ENCODE measurements at regions not wholly inside any gene's neighbourhood (a gene's known extent, or its start where the extent isn't known, plus 50 kb on each side); places are given as distances from the start of the nearest gene placed in this dataset.
A peak's percentile ranks its signal among the peaks of the same experiment; 100 is the strongest.

DNA sequence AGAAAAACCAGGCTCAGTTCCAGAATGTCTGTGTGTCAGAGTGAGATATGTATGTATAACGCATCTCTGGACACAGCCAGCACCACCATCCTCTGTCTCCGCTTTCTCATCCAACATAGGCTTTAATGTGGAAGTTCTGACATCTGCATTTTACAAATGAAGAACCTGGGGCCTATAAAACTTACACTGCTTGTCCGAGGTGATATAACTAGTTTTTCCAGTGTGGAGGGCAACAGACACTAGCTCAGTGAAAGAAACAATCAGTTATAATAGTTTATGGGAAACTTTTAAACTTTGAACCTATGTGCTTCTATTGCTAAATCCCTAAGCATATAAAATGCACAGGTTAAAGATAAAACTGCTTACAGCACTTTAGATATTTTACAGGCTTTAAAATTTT lies 208.7 kb downstream of the CRPPA start:
- no peak for DNase-seq

DNA sequence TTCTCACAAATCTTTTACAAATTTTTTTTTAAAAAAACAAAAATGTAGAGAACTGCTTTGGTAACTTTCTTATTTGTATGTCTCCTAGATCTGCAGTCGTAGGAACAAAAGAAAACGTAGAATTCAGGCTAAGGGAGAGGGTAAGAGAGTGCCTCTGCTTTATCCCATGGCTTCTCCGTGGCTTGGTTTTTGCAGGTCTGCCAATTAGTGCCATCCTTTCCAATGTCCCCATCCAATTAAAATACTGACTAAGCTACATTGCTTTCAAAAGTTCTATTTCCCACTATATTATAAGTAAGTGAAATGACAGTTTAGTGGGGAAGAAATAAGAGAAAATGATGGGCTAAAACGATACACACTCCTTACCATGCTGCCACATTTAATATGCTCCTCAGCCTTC lies 209.3 kb downstream of the CRPPA start:
- no peak for DNase-seq

DNA sequence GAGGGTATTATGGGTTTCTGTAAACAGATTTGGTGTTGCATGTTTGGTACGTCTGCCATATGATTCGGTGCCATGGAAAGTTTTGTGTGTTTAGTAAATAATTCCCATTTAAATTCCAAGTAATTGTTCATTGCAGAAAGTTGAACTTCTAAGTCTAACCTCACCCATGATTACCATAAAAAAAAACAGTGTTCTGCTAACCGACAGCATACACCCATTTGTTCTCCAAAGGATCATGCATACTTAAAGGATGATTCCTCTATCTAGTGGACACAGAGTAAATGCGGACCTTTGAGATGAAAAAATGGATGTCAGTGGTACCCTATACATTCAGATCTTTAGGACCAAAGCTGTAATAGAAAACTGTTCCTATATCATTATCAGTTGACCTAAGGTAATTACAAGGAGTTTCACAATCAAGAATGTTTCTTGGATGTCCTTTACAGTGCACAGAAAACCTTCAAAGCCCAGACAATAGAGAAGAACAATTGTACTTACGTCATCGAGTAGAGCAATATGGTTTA lies 209.9 kb downstream of the CRPPA start:
- DNase-seq = no peak

DNA sequence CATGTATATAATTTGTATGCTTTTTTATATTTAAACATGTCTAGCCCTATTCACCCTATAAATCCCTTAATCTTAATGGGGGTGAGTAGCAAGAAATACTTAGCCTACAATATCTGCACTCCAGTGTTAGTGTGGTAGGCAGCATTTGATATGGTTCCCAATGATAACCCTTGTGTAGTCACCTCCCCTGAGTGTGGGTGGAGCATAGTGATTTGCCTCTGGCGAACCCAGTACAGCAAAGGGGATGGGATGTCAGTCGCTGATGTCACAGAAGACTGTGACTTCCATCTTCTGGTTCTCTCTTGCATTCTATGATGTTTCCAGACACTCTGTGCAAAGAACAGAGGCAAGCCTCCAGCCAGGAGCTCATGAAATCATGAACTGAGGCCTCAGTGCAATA lies 211.2 kb downstream of the CRPPA start:
- DNase-seq = no peak

DNA sequence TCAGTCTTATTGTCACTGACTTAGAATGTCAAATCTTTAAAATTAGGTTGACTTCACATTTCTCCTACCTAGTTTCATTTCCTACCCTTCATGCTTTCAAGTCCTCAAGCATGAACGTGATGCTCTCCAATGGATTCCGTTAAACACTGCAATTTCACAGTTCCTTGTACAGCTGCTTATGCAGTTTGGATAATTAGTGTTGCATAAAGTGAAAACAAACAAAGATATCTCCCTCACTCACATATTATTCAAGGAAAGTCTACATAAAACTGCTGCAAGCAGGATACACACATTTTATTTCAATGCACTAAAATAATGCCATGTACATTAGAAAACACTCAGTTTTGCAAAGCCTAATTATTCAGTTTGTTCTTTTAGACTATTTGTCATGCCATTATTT lies 214.0 kb downstream of the CRPPA start:
- DNase-seq = no peak

DNA sequence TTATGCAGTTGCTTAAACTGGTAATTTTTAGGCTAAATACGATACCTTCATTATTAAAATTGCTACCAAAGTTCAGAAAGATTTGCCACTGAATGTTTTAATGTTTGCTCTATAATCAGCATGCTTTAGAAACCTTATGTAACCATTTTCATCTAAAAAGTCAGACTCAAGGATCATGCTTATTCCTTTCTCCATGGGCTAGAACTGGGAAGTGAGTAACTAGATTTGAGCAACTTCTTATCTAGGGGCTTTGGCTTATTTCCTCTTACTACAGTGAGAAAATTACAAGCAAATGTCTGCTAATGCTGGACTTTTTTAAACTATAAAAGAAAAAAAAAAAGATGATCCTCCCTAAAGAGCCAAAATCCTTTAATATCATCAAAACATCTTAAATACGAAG lies 215.9 kb downstream of the CRPPA start:
- DNase-seq = no peak

DNA sequence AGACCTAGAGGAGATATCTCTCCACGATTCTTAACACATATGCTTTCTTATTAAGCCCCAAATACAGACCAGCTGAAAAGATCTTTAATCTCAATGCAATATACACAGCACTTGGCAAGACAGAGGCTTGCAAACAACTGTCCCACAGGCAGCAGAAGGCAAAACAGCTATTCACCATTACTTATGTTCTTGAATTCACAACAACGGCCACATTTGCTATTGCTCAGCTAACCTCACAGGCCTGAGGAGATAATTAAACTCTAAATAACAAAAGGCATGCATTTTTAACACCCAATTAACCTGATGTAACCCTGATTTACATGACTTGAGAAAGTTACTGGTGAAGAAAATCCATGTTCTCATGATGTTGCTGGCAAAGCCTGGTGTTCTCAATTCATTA lies 216.4 kb downstream of the CRPPA start:
- no peak for DNase-seq

DNA sequence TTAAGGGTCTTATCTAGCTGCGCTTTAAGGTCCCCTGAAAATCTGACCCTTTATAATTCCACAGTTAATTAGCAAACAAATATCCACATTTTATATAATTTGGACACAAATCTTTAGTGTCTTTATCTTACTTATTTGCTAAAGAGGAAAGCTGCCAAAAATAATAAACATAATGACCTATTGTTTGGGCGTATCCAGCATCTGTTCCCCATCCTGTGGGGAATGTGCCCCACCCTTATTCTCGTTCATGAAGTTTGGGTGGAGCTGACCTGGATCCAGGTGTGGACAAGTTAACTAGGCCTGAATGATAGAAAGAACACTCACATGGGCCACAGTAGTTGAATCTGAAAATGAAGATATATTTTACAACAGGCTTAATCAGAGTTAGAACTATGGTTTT lies 218.3 kb downstream of the CRPPA start:
- DNase-seq = no peak

DNA sequence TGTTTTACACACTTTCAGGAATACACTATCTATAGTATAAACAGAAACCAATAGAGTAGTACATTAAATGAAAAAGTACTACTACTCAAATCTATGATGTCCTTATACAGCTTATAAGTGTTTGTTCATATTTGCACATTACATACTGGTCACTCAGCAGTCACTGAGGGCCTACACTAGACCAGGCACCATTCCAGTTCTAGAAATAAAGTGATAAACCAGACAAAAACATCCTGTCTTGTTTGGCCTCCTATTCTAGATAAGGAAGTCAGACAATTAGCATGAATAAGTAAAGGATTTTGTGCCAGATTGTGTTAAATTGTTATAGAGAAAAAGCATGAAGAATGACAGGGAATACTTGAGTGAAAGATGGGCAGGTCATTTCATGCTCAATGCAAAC lies 219.0 kb downstream of the CRPPA start:
- DNase-seq = no peak

DNA sequence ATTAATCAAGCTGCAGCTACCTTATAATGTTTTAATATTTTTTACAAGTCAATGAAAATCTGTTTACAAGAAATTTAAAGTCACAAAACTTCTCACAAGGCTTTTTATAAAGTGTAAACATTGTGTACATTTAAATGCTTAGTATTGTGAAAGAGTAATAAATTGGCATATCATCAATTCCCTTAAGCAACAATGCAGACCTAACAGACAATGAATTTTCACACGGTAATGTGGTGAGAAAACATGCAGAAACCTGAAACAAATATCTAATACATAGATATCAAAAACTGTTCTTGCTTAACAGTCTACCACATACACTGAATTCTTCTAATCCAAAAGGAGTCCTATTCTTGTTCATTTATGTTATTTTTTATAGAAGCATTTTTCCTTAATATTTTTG lies 220.7 kb downstream of the CRPPA start:
- no peak for DNase-seq

DNA sequence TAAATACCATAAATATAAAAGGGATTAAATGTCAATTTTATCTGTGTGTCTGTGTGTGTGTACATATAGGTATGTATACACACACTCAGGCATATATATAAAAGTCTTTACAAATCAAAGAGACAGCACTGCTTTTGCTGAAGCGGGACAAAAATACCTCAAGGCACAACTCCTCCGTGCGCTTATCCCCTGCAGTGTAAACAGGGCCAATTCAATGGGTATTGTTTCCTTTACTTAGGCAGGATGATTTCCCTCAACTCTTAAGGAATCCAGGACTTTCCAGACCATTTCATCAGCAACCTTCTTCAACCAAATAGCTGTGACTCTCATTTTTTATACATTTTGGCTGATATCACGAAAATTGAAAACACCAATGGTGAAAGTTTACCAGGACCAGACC lies 227.7 kb downstream of the CRPPA start:
- no peak for DNase-seq

DNA sequence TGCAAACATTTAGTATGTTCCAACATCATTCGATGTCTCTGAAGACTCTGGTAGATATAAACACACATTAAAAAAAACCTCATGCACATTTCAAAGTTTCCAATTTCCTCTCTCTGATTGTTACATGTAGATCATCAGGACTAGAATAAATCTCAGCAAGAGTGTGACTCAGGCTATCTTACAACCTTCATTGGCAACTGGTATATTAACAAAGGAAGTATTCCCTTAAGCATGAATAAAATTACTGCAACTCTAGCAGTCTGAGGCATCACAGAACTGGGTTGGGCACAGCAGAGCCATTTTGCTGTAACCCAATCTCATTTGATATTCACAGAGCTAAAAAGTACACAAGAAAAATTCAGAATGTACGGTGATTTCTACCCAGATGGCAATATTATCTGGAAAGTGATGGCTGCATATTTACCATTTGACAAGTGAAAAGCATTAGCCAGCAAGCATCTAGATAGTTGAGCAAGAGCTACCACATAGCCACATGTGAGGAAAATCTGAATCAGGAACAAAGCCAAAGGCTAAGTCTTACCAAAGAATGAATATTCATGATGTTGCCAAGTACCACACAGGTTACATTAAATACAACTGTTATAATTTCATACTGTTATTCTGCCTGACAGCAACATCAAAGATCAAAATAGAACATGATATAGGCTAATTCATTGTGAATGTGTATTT lies 232.2 kb downstream of the CRPPA start:
- DNase-seq = no peak

DNA sequence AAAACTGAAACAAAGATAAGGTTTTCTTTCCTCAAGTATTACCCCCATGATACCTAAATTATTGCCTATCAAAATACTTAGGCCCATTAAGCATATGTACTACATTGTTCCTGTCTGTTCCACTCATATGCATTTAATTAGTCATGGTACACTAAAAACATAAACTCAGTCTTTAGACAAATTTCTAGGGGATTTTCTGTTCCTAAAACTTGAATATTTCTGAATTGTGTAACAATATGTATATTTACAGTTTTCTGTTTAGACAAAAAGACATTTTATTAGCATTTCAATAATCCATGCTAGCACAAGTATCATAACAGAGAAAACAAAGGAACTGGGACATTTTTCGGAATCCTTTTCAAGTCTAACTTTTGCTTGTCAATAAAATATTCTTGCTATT lies 234.2 kb downstream of the CRPPA start:
- no peak for DNase-seq

DNA sequence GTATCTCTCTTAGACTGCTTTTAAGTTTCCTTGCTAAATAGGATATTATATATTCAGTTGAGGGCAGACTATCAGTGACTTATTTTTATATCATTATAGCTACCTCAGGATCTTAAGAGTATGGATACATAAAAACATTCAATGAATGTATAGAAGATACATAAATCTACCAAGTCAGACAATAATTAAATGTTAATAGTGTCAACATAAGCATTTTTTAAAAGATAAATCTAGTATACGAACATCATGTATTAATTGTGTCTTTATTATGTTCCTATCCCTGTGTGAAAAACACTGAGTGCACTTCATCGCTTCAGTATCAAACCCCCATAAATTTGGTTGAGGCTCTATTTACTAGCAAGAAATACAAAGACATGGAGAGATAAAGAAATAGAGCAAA lies 242.8 kb downstream of the CRPPA start:
- no peak for DNase-seq

DNA sequence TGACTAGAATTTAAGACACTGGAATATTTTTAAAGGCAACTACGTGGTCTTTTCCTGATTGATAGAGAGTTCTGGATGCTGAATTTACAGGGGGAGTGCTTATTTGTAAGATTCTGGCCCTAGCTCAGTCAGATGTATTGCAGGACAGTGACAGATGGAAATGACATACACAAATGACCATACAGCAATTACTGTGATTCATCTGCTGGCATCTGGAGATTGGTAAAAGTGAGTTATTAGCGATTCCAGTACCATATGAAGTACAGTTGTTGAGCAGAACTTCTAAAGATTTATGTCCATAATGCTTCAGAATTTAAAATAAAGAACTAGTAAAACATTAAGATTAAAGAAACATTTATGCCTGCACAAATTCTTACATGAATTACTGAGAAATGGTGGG lies 243.2 kb downstream of the CRPPA start:
- DNase-seq = no peak

DNA sequence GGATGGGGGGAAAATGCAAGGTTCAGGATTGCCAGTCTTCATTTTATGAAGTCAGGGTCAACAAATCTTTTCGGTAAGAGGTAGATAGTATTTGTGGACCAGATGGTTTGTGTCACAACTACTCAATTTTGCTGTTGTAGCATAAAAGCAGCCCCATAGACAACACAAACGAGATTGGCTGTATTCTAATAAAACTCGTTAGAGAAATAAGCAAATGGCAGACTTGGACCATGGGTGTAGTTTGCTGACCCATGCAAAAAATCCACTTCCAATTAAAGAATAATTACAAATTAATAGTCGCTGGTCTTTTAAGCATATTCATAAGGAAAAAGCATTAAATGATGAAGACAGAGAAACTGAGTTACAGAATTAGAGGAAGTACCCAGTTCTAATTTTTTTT lies 247.1 kb downstream of the CRPPA start:
- no peak for DNase-seq

DNA sequence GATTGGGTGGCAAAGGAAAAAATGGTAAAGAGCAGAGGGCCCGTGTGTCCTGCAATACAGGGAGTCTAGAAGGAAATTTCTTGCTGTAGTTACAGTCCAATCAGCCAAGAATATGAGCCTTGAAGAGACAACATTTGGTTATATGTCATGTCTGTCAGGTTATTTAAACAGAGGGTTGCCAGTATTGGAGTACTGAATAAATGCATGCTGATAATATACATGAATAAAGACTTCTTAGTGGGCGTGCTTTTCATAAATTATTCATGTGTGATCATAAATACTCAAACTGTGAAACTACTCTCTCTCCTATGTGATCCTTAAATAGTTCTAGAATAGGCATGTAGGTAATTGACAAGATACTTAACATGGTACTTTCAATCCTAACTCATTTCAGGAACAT lies 249.0 kb downstream of the CRPPA start:
- DNase-seq = no peak

DNA sequence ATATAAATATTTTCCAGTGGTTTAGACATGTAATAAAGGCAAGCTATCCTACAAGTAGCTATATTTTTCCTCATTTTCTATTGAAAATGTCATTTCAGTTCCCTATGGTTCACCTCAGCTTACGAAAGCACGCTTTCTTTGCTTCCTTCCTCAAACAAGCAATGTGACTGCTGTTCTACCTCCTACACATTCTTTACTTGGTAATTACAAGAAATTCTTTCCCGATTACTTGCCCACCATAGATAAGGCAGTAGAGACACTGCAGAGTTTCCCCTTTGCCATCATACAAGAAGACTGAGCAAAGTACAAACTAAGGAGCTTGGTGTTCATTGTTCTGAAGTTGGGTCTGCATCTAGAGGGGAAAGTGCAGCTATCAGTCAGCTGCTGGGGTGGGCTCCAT lies 249.4 kb downstream of the CRPPA start:
- peak; percentile 12 to 43 for DNase-seq

DNA sequence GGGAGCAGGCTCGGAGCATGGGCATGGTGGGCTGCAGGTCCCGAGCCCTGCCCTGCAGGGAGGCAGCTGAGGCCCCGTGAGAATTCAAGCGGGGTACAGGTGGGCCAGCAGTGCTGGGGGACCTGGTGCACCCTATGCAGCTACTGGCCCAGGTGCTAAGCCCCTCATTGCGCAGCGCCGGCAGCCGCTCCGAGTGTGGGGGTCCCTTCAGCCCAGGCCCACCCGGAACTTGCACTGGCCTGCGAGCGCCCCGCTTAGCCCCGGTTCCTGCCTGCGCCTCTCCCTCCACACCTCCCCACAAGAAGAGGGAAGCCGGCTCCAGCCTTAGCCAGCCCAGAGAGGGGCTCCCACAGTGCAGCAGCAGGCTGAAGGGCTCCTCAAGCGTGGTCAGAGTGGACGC lies 250.7 kb downstream of the CRPPA start:
- DNase-seq = no peak

DNA sequence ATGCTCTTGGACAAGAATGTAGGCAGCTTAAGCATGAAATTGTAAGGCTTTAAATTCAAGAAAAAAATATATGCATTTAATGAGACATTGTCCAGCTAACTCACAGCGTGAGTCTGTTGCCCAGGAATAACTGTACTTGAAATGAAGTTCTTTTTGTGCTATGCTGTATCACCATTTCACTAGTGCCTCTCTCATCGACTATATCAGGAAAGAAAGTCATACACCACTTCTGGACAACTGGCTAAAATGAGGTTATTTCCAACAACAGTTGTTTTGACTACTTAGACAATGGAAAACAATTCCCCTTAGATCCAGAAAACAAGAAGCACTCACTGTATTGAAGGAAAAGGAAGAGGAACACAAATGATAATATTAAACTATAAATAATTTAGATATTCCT lies 251.8 kb downstream of the CRPPA start:
- no peak for DNase-seq

DNA sequence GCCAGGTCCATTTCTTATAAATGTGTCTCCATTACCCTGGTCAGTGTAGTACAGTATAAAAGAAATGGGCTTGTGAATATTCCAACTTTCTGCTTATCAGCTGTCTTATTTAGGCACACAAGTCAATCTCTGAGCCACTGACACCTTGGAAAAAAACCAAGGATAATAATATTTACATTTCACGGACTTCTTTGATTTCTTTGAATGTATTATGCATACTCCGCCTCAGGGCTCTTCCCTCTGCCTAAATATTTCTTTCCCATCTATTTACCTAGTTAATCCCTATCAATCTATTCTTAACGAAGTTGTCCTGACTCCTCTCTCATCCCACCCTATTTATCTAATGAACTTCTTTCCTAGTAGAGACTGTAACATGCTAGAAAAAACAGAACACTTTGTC lies 253.8 kb downstream of the CRPPA start:
- no peak for DNase-seq

DNA sequence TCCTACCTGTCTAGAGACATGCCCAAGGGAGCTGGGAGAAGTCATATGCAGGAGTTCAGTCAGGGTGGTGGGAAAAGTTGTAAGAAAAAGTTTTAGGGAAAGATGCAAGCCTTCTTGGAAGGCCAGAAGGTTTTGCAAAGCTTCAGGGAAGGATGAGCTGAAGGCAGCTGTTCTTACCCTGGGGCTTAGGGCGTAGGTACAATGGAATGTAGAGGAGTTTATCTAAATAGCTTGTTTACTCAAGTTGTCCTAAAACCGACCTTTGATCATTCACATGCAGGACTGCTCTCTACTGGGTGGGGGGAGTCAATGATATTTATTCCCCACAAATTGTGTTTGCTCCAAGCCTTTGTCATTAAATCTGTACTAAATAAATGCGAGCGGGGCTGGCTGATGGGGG lies 277.0 kb downstream of the CRPPA start:
- no peak for DNase-seq

DNA sequence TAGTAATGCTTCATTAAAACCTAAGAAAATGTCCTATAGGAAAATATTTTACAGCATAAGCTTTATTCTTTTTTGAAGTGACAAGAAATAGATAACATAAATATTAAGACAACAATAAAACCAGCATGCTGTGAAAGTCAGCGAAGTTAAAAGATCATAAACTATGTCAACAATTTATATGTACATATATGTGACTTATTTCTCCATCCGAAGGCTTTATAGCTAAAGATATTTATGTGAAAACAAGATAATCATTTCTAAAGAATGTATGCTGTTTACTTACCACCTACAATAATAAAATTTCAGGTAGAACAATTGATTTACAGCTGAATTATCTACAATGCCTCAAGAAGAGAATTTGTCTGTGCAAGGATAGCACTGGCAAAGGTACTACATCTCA lies 283.4 kb downstream of the CRPPA start:
- no peak for DNase-seq

DNA sequence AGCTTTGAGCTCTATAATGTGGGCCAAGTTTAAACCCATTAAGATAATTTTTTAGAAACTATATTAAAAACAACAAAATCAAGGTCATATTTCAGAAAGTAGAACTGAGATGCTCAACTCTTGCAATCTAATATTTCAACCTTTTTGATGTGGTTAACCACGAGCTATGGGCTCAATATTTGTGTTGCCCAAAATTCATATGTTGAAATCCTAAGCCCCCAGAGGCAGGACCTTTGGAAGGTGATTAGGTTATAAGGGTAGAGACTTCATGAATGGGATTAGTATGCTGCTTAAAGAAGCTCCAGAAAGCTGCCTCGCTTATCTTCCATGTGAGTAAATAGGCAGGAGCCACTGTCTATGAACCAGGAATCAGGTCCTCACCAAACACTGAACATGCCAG lies 284.4 kb downstream of the CRPPA start:
- DNase-seq = no peak

DNA sequence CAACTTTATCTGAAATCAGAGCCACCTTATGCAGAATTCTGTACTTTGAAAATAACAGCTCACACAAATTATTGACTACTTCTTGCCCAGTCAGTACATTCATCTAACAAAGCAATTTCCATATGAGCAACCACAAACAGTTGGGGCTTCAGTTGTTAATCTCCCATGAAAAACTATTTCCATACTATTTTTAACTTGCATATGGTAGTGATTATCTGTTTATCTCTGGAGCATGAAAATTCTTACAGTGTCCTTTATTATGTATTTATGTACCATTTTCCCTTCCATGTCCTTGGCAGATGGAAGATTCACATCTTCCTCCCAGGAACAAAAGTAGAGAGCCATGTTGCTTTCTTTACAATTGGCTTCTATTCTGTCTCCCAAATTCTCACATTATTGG lies 285.7 kb downstream of the CRPPA start:
- DNase-seq = no peak
